D721Med (cell line): ENCODE measurements at regions not wholly inside any gene's neighbourhood (a gene's known extent, or its start where the extent isn't known, plus 50 kb on each side); places are given as distances from the start of the nearest gene placed in this dataset.

ENCODE experiments used
- DNase-seq: peaks from one replicate; pipeline ENCODE4 v3.0.0; 2011; ENCODE audit warnings: low spot score; ENCODE audit not compliant: insufficient read length
- FAIRE-seq: peaks from 2 replicates; lab custom pipeline; 2011; peaks lifted over from hg19 to GRCh38; lab: Jason Lieb, UNC
- CTCF ChIP-seq: IDR thresholded peaks from 2 replicates; pipeline ENCODE4 v1.5.1; 2012; ENCODE audit warnings: mild to moderate bottlenecking, control low read depth; ENCODE audit not compliant: insufficient read depth; ENCODE audit errors: missing control alignments

DNA sequence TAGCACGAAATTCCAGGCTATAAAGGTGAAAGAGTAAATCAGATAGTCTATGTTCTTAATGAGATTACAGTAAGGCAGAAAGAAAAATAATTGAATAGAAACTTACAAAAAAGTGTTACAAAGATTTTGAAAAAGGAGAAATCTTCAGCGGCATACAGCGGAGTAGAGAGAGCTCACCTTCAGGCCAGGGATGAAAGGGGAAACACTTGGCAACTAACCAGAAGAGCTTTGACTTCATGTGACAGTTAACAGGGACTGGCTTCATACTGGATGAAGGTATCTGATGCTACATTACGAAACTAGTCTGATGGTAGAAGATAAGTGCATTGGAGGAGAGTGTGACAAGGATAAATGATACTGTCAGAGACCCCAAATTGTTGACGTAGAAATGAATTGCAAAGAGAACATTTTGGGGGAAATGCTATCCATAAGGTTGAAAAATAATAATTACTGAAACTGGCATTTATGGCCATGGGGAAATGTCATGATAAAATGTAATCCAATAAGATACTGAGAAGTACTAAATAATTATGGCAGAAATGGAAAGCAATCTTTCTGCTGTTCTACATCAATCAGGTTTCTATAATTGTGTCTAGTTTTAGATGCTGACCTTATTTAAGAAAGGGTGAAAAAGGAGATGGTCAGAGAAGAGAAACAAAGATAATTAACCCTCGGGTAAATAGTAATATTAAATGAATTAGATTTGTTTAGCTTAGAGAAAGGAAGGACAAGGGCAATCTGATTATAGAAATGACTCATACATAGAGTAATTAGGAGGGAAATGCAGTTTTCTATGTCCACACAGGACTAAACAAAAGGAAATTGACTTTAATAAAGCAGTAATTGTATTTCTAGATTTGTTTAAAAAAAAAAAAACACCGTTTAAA lies 808.7 kb downstream of the NCAM2 start:
- no peak for FAIRE-seq
- no peak for TF ChIP-seq CTCF
- DNase-seq = no peak

- DNase-seq (no peak), FAIRE-seq (no peak)
- no peak for TF ChIP-seq CTCF
These were observed 809.3 kb downstream of the NCAM2 start for GRCh38 chr21:21807598-21807903.

DNA sequence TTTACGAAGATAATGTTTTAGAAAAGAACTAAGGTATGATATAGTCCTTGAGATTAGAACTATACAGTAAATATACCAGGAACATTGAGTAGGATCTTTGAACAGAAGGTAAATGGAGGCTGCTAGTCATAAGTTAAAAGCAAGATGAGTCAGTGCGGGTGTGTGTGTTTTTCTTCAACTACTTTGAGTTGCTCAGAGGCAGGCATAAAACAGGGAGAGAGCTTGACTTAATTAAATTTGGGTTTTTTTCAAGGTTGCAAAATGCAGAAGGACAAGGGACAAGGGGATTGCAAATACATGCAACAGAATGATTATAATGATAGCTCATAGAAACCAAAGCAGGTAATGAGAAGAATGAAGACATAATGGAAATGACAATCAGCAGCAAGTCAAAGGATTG lies 815.1 kb downstream of the NCAM2 start:
- FAIRE-seq (no peak), DNase-seq (no peak)
- no peak for TF ChIP-seq CTCF

DNA sequence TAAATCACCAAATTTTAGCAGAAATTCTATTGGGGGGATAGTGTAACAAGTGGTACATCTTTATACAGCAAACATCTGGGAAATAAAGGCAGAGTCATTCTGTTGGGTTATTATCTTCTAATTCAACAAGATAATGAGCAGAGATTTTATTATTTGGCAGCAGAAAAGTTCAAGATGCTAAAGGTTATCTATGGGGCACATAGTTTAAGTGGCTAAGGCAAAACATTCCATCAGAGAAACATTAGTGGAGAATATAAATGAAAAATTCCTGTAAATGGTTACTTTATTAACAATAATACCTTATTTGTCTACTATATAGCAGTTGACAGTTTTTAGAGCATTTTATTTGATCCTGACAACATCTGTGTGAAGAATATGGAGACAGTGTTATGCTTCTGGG lies 815.7 kb downstream of the NCAM2 start:
- DNase-seq (no peak), FAIRE-seq (no peak)
- no peak for TF ChIP-seq CTCF

DNA sequence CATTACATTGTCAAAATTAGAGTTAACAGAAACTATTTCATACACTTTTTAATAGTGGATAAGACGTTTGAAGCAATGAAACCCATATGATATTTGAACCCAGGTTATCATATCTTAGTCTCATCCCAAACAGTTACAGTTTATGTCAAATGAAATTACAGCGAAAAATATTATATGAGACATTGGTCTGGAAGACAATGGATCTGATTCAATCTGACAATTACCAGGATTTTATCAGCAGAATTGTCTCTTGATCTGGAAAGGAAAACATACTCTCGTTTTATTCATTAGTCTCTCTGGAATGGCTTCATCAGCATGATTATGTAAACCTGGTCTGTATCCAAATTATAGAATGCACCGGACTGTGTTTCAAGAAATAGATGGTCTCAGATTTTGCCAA lies 818.6 kb downstream of the NCAM2 start:
- DNase-seq (no peak), FAIRE-seq (peak; percentile 35)
- TF ChIP-seq CTCF = no peak

DNA sequence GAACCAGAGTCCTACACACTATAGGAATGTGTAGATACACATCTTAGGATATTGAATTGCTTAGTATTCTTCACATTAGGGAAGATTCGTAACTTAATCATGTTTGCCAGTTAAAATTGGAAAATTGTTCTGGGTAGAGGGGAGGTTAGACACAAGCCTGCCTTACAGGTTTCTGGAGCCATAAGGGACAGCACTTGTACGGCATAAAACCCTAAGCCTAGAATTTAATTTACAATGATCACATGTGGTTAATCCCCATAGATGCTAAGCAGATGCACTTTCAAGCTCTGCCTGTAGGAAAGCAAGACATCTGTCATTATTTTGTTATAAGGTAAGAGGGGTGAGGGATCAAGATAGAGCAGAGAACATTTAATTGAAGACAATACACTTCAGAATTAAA lies 820.7 kb downstream of the NCAM2 start:
- FAIRE-seq (peak; percentile 87), DNase-seq (no peak)
- TF ChIP-seq CTCF = no peak

DNA sequence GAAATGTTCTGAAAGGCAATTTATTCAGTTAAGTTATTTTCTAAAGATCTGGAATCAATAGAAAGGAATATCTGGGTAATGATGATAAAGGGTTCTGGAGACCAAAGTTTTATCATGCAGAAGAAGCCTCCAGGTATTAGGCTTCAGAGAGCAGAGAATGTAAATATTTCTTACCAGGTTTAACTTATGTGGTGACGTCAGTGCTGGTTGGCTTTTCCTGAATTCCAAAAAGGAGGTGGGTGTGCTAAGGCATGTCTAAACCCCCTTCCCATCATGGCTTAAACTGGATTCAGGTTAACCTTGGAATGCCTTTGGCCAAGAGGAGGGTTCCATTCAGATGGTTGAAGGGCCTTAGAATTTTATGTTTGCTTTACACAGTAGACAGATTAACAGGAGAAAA lies 829.9 kb downstream of the NCAM2 start:
- TF ChIP-seq CTCF = no peak
- FAIRE-seq (no peak), DNase-seq (no peak)
